K562 (cell line): ENCODE measurements at regions not wholly inside any gene's neighbourhood (a gene's known extent, or its start where the extent isn't known, plus 50 kb on each side); places are given as distances from the start of the nearest gene placed in this dataset.

Experiments used
- ATF3 ChIP-seq, 2 experiments: fragments of 450-650 bp in 1 of 2; sonication (generic) in 1 of 2; formaldehyde crosslinking in 1 of 2; IDR thresholded peaks in 1 of 2; conservative IDR thresholded peaks in 1 of 2; 2 replicates each; pipeline versions ENCODE4 v1.6.1 to v1.8.1; 2016 to 2023; ENCODE audit warnings: mild to moderate bottlenecking in 2 of 2, moderate library complexity in 2 of 2, inconsistent platforms in 1 of 2, missing genetic modification reagents in 1 of 2
- E2F3 ChIP-seq: fragments of 250-450 bp; sonication (Bioruptor Pico); IDR thresholded peaks from 2 replicates; pipeline ENCODE4 v1.4.0; 2020; ENCODE audit warnings: mild to moderate bottlenecking
- GABPA ChIP-seq: fragments of 200-800 bp; sonication (Bioruptor generic); conservative IDR thresholded peaks from 2 replicates; pipeline ENCODE4 v1.6.1; 2016; ENCODE audit warnings: low read depth, missing genetic modification characterization, missing compliant biosample characterization
- GTF2A2 ChIP-seq: IDR thresholded peaks from 2 replicates; pipeline ENCODE4 v1.6.1; 2016; ENCODE audit warnings: mild to moderate bottlenecking, missing genetic modification characterization, missing compliant biosample characterization
- HNRNPL ChIP-seq: fragments of 200-400 bp; formaldehyde crosslinking; IDR thresholded peaks from 2 replicates; pipeline ENCODE4 v1.6.1; 2017; ENCODE audit warnings: low read depth, mild to moderate bottlenecking, low read length
- NCOA6 ChIP-seq: fragments of 450-650 bp; IDR thresholded peaks from 2 replicates; pipeline ENCODE4 v1.6.1; 2017; ENCODE audit warnings: mild to moderate bottlenecking
- OTX1 ChIP-seq: fragments of 450-650 bp; formaldehyde crosslinking; IDR thresholded peaks from 2 replicates; pipeline ENCODE4 v1.4.0; 2022; ENCODE audit warnings: mild to moderate bottlenecking
- PTBP1 ChIP-seq: fragments of 200-400 bp; formaldehyde crosslinking; IDR thresholded peaks from 2 replicates; pipeline ENCODE4 v1.6.1; 2017; ENCODE audit warnings: low read depth, low read length
- RBFOX2 ChIP-seq: fragments of 200-400 bp; formaldehyde crosslinking; IDR thresholded peaks from 2 replicates; pipeline ENCODE4 v1.6.1; 2017; ENCODE audit warnings: low read depth, mild to moderate bottlenecking, low read length, moderate library complexity
- SMARCB1 ChIP-seq: IDR thresholded peaks from 2 replicates; pipeline ENCODE4 v1.6.1; 2011; ENCODE audit warnings: improper control_type of control experiment, low read depth; ENCODE audit not compliant: insufficient read length
- SRSF3 ChIP-seq: fragments of 200-400 bp; formaldehyde crosslinking; IDR thresholded peaks from 2 replicates; pipeline ENCODE4 v1.6.1; 2016; ENCODE audit warnings: mild to moderate bottlenecking, low read length, moderate library complexity; ENCODE audit not compliant: insufficient read depth
- SRSF9 ChIP-seq: fragments of 200-400 bp; formaldehyde crosslinking; IDR thresholded peaks from 2 replicates; pipeline ENCODE4 v1.6.1; 2017; ENCODE audit warnings: low read depth, low read length, borderline replicate concordance
- TBL1XR1 ChIP-seq, 2 experiments: IDR thresholded peaks; 2 replicates each; pipeline ENCODE4 v1.6.1; 2012; ENCODE audit warnings: improper control_type of control experiment in 2 of 2, low read length in 2 of 2, mild to moderate bottlenecking in 1 of 2
- TCFL5 ChIP-seq: fragments of 250-450 bp; sonication (Bioruptor Pico); conservative IDR thresholded peaks from 2 replicates; pipeline ENCODE4 v1.6.1; 2021; ENCODE audit warnings: mild to moderate bottlenecking, moderate library complexity, matching md5 sums
- TRIM25 ChIP-seq: fragments of 450-650 bp; IDR thresholded peaks from 2 replicates; pipeline ENCODE4 v1.7.0; 2016; ENCODE audit warnings: borderline replicate concordance
- VEZF1 ChIP-seq: fragments of 200-800 bp; sonication (Bioruptor generic); IDR thresholded peaks from 2 replicates; pipeline ENCODE4 v1.6.1; 2017; ENCODE audit warnings: missing genetic modification characterization, missing compliant biosample characterization
- XRCC3 ChIP-seq: fragments of 450-650 bp; IDR thresholded peaks from 2 replicates; pipeline ENCODE4 v1.6.1; 2017; ENCODE audit warnings: mild to moderate bottlenecking, moderate library complexity
- ZNF3 ChIP-seq: fragments of 250-450 bp; sonication (Bioruptor Pico); IDR thresholded peaks from 2 replicates; pipeline ENCODE4 v1.5.0; 2021; ENCODE audit warnings: mild to moderate bottlenecking, moderate library complexity
- ZNF518B ChIP-seq: fragments of 250-450 bp; sonication (Bioruptor Pico); IDR thresholded peaks from 2 replicates; pipeline ENCODE4 v1.5.0; 2021; ENCODE audit warnings: mild to moderate bottlenecking, moderate library complexity
- ZNF77 ChIP-seq: fragments of 250-450 bp; sonication (Bioruptor Pico); IDR thresholded peaks from 2 replicates; pipeline ENCODE4 v1.5.0; 2020
- ZNF785 ChIP-seq: fragments of 250-450 bp; sonication (Bioruptor Pico); IDR thresholded peaks from 2 replicates; pipeline ENCODE4 v1.4.0; 2020; ENCODE audit warnings: mild to moderate bottlenecking

- TF ChIP-seq GTF2A2 (tag) (peak; percentile 53; the same call in 1 of the 2 replicates), PTBP1 (no peak), OTX1 (CRISPR knock-in tag) (0 out of 2 replicates have a peak, but pooled peaks have one; percentile 47), TBL1XR1 (IDR thresholded peaks at IDR 0.05; ENCODE audit: low read length in 2 of 2) (no peak), SRSF9 (no peak), ZNF3 (CRISPR knock-in tag) (no peak), GABPA (tag) (no peak), E2F3 (CRISPR knock-in tag) (peak; percentile 83; the same call in 1 of the 2 replicates), SRSF3 (no peak), ZNF77 (no peak), ATF3 (IDR thresholded peaks at IDR 0.05) (no peak), ATF3 (CRISPR knock-in tag; conservative IDR thresholded peaks at IDR 0.05) (no peak), ZNF518B (CRISPR knock-in tag) (no peak), XRCC3 (no peak), VEZF1 (CRISPR knock-in tag) (no peak), TCFL5 (CRISPR knock-in tag) (0 out of 2 replicates have a peak, but pooled peaks have one; percentile 11), TRIM25 (no peak), ZNF785 (CRISPR knock-in tag) (no peak), SMARCB1 (no peak), RBFOX2 (peak; percentile 56), HNRNPL (no peak), NCOA6 (no peak)
These were observed 76.5 kb upstream of the GSE1 start (continued) for GRCh38 chr16:85536411-85537330.
